GM21723 (cell line): ENCODE measurements at regions not wholly inside any gene's neighbourhood (a gene's known extent, or its start where the extent isn't known, plus 50 kb on each side); places are given as distances from the start of the nearest gene placed in this dataset.

Source experiments
- ATAC-seq: cut with Tn5 transposase; IDR thresholded peaks from one replicate; pipeline ENCODE4 v1.9.1; 2021; ENCODE audit warnings: mild to moderate bottlenecking, moderate library complexity; ENCODE audit not compliant: unreplicated experiment

DNA sequence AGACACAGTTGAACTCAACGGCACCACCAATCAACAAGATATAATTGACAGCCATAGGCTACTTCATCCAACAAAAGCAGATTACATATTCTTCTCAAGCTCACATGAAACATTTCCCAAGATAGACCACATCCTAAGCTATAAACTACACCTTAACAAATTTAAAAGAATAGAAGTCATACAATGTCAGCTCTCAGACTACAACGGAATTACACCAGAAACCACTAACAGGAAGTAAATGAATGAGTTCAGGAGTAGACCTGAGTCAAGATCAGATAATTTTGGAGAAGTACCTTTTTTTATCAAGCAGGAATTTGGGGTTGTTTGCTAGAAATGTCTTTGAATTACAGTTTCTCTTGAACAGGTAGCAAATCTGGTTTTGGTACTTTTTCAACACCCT is 237.8 kb downstream of the TBX18 start:
- no peak for ATAC-seq

GRCh38 chr6:84525907-84526306 is 238.5 kb downstream of the TBX18 start:
- no peak for ATAC-seq

GRCh38 chr6:84524636-84525035 is 239.8 kb downstream of the TBX18 start:
- no peak for ATAC-seq

- no peak for ATAC-seq
These were observed 242.3 kb downstream of the TBX18 start for GRCh38 chr6:84522135-84522549.

GRCh38 chr6:84521511-84521910 is 242.9 kb downstream of the TBX18 start:
- no peak for ATAC-seq

DNA sequence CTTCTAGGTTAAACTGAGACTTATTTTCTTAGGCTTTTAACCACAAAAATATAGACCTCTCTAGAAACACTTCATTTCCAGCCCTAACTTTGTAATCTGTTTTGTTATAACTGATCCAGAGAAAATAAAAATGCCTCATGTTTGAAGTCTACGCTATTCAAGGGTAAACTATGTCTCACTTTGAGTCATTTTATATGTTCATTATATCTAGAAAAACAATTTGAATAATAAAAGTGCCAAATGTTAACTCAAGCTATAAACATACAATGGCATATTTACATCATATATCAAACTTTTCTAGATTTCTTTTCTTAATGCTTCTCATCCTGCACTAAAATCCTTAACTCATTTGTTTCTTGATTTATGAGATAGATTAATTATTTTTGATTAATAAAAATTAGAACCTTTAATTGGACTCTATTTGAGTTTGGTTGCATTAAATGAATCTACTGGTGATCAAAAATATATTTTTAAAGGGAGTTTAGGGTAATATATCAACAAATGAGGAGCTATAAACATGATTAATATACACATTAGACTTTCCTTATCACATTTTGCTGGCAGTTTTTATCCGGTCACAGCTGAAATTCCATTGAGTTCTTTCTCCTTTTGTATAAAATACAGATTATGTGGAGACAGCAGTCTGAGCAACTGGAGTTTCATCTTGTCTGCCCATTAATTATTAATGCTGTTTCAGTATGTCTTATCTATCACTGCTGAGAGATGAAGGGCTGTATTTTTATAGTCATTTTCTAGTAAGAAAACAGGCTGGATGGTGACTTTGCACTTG is 246.5 kb downstream of the TBX18 start:
- ATAC-seq, result no peak

GRCh38 chr6:84516154-84516553 is 248.2 kb downstream of the TBX18 start:
- no peak for ATAC-seq

GRCh38 chr6:84515067-84515466 is 249.3 kb downstream of the TBX18 start:
- no peak for ATAC-seq

GRCh38 chr6:84514089-84514971 is 250.1 kb downstream of the TBX18 start:
- ATAC-seq, result no peak

DNA sequence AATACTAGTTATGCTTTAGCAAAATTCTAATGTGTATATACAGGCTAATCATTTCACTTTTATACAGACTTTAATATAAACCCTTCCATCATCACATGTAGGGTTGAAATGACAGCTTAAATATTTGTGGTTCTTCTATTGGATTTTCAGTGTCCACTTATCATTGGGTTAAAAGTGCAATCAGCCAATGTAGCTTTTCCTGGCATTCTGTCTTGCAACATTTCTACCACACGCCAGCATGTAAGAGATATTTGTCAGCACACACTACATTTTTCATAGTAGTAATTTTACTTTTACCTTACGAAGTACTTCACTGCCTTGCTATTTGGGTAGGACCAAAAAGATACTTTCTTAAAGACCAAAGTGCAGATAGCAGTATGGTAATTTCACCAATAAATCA is 252.0 kb downstream of the TBX18 start:
- no peak for ATAC-seq

DNA sequence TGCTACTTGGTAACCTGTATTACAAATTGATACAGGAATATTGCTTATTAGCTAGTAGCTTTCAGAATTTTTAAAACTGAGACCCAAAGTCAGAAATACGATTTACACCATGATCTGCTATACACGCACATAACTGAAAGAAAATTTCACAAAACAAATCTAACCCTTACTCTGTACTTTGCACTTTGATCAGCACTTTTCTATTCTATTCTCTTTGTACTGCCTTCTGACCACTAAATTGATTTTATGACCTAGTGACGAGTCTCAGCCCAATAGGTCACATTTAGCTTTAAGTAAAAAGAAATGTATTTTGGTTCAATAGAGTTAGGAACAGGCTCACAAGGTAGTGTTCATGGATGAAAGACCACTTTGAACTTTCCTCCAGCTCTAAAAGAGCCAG is 252.5 kb downstream of the TBX18 start:
- no peak for ATAC-seq

DNA sequence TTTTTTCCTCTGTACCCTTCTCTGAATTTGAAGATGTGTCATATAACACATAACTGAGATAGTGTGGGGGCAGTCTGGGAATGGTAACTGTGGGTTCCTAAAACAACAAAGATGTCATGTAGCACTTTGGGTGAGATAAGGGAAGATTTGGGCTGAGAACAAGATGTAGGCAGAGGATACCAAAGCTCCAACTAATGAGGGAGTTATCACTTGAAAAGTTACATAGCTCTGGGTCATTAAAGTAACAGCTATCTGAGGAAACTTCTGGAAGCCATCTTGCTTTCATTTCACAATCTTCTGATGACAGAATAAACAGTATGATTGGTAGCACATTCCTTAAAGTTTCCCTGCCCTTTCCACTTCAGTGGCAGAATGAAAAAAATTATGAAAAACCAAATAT is 255.4 kb downstream of the TBX18 start:
- no peak for ATAC-seq

DNA sequence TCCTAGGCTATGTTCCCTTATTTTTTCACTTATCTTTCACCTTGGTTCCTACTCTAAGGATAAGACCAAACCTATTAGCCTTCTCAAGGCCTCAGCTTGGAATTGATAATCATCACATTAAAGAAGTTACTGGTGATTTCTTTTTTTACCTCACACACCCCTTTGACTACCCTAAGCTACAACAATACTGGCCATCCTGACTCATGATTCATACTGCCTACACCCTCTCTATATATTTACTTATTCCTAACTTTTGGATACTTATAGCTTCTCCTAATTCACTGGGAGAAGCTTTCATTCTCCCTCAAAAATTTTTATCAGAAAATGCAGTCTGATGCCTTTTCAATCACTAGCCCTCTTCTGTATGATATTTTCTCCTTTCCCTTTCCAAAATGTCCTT is 256.1 kb downstream of the TBX18 start:
- no peak for ATAC-seq

DNA sequence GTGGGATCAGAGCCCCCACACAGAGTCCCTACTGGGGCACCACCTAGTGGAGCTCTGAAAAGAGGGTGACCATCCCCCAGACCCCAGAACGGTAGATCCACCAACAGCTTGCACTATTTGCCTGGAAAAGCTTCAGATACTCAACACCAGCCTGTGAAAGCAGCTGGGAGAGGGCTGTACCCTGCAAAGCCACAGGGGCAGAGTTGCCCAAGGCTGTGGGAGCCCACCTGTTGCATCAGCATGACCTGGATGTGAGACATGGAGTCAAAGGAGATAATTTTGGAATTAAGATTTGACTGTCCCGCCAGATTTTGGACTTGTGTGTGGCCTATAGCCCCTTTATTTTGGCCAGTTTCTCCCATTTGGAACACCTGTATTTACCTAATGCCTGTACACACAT is 260.4 kb downstream of the TBX18 start:
- ATAC-seq, result no peak

GRCh38 chr6:84501315-84501714 is 263.1 kb downstream of the TBX18 start:
- no peak for ATAC-seq

DNA sequence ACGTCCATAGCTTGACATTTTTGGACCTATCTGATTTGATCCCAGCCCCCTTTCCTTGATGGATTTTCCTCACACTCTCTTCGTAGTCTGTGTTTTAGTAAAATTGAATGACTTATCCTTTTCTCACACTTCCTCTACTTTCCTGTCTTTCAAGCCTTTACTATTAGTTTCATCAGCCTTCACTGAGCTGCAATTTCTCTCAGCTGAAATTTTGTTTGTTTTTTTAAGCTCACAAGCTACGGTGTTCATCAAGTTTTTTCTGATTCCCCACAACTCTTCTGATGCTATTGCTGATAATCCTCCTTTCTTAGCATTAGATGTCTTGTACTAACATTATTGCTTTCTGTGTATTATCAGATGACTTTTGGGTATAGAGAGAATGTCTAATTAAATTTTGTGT is 263.7 kb downstream of the TBX18 start:
- no peak for ATAC-seq

DNA sequence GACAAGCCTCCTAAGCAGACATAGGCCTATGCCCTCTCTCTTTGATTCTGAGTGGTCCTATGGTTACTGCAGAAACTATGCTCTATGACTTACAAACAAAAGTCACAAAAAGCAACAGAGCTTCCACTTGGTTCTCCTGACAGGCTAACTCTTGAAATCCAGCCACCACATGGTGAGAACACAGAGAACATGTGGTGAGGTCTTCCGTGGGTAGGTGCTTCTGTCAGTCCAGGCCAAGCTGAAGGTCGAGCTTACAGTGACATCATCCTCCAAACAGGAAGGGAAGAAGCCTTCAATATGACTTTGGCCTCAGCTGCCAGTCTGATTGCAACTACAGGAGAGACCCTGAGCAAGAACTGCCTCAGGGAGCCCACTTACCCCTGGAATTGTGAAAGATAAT is 265.5 kb downstream of the TBX18 start:
- ATAC-seq, result no peak

GRCh38 chr6:84492241-84493165 is 265.1 kb upstream of the CEP162 start:
- no peak for ATAC-seq

DNA sequence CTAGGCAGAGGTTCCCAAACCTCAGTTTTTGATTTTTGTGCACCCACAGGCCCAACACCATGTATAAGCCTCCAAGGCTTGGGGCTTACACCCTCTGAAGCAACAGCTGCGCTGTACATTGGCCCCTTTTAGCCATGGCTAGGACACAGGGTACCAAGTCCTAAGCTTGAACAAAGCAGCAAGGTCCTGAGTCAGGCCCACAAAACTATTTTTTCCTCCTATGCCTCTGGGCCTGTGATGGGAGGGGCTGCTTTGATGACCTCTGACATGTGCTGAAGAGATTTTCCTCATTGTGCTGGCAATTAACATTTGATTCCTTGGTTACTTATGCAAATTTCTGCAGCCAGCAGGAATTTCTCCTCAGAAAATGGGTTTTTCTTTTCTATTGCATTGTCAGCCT is 262.2 kb upstream of the CEP162 start:
- ATAC-seq, result no peak

DNA sequence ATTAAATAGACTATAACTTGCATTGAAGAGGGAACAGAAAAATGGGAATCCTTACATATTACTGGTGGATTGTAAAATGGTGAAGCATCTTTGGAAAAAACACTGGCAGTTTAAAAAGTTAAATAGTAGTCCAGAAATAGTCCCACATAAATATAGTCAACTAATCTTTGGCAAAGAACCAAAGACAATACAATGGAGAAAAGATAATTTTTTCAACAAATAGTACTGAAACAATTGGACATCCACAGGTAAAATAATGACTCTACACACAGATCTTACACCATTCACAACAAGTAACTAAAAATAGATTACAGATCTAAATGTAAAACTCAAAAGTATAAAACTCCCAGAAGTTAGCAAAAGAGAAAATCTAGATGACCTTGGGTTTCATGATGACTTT is 259.1 kb upstream of the CEP162 start:
- no peak for ATAC-seq

DNA sequence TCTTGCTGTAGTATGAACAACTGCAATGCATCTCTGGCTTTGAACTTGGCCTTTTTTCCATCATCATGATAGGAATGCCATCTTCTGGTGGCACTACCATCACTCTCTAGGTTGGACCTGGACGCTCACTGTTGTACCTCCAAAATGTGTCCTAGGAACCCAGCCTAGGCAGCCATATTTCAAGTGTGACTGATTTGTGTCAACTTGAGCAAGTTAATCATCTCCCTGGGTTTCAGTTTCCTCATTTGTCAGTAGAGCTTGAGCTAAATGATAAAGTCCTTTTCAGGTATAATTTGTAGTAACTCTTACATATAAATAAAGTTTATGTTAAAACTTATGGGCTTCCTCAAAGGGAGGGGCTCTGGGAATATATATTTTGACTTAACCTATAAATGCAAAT is 241.7 kb upstream of the CEP162 start:
- no peak for ATAC-seq
